ENCODE measurements at regions not wholly inside any gene's neighbourhood (a gene's known extent, or its start where the extent isn't known, plus 50 kb on each side); places are given as distances from the start of the nearest gene placed in this dataset.

DNA sequence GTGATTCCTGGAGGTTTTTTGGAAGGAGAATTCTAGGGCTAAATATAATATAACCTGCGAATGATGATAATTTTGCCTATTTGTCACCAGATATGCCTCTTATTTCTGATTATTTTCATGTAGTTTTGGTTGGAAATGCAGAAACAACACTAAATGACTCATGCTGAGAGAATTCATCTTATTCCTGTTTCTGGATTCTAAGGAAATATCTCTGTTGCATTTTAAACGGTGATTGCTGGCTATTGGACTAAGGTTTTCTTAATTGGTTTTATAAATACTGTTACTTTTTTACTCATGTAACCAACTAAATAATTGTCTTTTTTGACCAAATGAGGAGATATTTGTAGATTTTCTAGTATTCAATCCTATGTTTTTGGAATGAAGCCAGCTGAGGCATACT lies 204.9 kb upstream of the NPSR1 start:
- peaks cover 11 to 15% of the 10 kb centered on the region in 2 experiments for H3K4me1 Mint-ChIP-seq
- Histone ChIP-seq H3K79me2 (ENCODE audit: insufficient read depth, low read length) (no peaks in the 10 kb centered on the region), H2BK20ac (ENCODE audit: low read depth, low read length, poor library complexity, severe bottlenecking) (no peak overlapping the region), H2BK5ac (ENCODE audit: insufficient read length, low read length) (no peak overlapping the region), H3K9ac (ENCODE audit: extremely low read depth, insufficient read length, low read length) (no peak overlapping the region), H3K23me2 (ENCODE audit: insufficient read length, low read depth, low read length, poor library complexity, severe bottlenecking) (no peaks in the 10 kb centered on the region), H3K56ac (ENCODE audit: insufficient read length, low read depth, low read length) (no peak overlapping the region), H4K8ac (replicated peaks; ENCODE audit: insufficient read length, low read depth, low read length) (no peak overlapping the region), H2BK12ac (ENCODE audit: insufficient read length, low read depth, low read length) (no peak overlapping the region), H3K9me3 (ENCODE audit: control insufficient read depth, low read depth, low read length) (no peaks in the 10 kb centered on the region), H3K4me1 (ENCODE audit: insufficient read depth, low read length) (no peaks in the 10 kb centered on the region), H3K14ac (ENCODE audit: insufficient read depth, low read length) (no peak overlapping the region), H3T11ph (ENCODE audit: low read length) (no peak overlapping the region), H3K27ac (ENCODE audit: insufficient read length, low read depth, low read length) (no peak overlapping the region), H2BK15ac (ENCODE audit: low read depth, low read length) (no peak overlapping the region), H3K27me3 (ENCODE audit: insufficient read depth, low read length) (no peaks in the 10 kb centered on the region), H4K91ac (ENCODE audit: insufficient read length, low read depth, low read length) (no peak overlapping the region), H2AK5ac (ENCODE audit: insufficient read length, low read length) (no peak overlapping the region), H2BK120ac (ENCODE audit: low read depth, low read length, poor library complexity, severe bottlenecking) (no peak overlapping the region), H4K5ac (ENCODE audit: insufficient read length, low read depth, low read length) (no peak overlapping the region), H3K79me1 (ENCODE audit: insufficient read depth, low read depth, low read length, poor library complexity, severe bottlenecking) (no peaks in the 10 kb centered on the region), H3K4me2 (ENCODE audit: insufficient read depth, insufficient read length, low read length) (no peak overlapping the region), H3K23ac (ENCODE audit: insufficient read length, low read depth, low read length) (no peak overlapping the region), H2AFZ (ENCODE audit: low read length) (no peak overlapping the region), H3K4ac (ENCODE audit: low read depth, low read length) (no peak overlapping the region), H4K20me1 (ENCODE audit: control insufficient read depth, insufficient read depth, insufficient read length) (no peaks in the 10 kb centered on the region), H3K18ac (ENCODE audit: insufficient read length, low read depth, low read length) (no peak overlapping the region)
- TF ChIP-seq, protein P1, sequence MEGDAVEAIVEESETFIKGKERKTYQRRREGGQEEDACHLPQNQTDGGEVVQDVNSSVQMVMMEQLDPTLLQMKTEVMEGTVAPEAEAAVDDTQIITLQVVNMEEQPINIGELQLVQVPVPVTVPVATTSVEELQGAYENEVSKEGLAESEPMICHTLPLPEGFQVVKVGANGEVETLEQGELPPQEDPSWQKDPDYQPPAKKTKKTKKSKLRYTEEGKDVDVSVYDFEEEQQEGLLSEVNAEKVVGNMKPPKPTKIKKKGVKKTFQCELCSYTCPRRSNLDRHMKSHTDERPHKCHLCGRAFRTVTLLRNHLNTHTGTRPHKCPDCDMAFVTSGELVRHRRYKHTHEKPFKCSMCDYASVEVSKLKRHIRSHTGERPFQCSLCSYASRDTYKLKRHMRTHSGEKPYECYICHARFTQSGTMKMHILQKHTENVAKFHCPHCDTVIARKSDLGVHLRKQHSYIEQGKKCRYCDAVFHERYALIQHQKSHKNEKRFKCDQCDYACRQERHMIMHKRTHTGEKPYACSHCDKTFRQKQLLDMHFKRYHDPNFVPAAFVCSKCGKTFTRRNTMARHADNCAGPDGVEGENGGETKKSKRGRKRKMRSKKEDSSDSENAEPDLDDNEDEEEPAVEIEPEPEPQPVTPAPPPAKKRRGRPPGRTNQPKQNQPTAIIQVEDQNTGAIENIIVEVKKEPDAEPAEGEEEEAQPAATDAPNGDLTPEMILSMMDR (conservative IDR thresholded peaks at IDR 0.05) = no peak
- no peak overlapping the region for H3K4me3 Mint-ChIP-seq
- DNase-seq = no peak
- peaks cover 0 to 6% (median 0%) of the 10 kb centered on the region in 3 experiments; a peak in 2 of 7 replicates for H3K36me3 Mint-ChIP-seq (ENCODE audit: insufficient read depth in 1 of 3, low read depth in 3 of 3)
- H3K9me3 Mint-ChIP-seq = no peaks in the 10 kb centered on the region; a peak in 1 of 5 replicates
- no CpG with 5 or more reads among the region's 2 CpGs for WGBS (ENCODE audit: extremely low coverage, insufficient read length, low lambda C conversion rate)
- no peaks in the 10 kb centered on the region for H3K27me3 Mint-ChIP-seq (ENCODE audit: low read depth)
- H3K27ac Mint-ChIP-seq = no peak overlapping the region

Measured in H9 (cell line).